Osteocyte (in vitro differentiated cells): ENCODE measurements at regions not wholly inside any gene's neighbourhood (a gene's known extent, or its start where the extent isn't known, plus 50 kb on each side); places are given as distances from the start of the nearest gene placed in this dataset.

ENCODE experiments used
- DNase-seq: peaks from one replicate; pipeline ENCODE4 v3.0.0; 2021; ENCODE audit warnings: mixed read lengths; ENCODE audit not compliant: unreplicated experiment; ENCODE audit errors: extremely low spot score
- H3K27ac Mint-ChIP-seq: one replicate; pipeline ENCODE4 v1.8.0; 2021; ENCODE audit warnings: mild to moderate bottlenecking, mixed read lengths; ENCODE audit not compliant: unreplicated experiment
- H3K27me3 Mint-ChIP-seq: one replicate; pipeline ENCODE4 v1.8.0; 2021; ENCODE audit warnings: mixed read lengths; ENCODE audit not compliant: unreplicated experiment
- H3K36me3 Mint-ChIP-seq: one replicate; pipeline ENCODE4 v1.8.0; 2021; ENCODE audit warnings: mixed read lengths; ENCODE audit not compliant: unreplicated experiment
- H3K4me1 Mint-ChIP-seq: one replicate; pipeline ENCODE4 v1.8.0; 2021; ENCODE audit warnings: mixed read lengths; ENCODE audit not compliant: unreplicated experiment
- H3K4me3 Mint-ChIP-seq: one replicate; pipeline ENCODE4 v1.8.0; 2021; ENCODE audit warnings: mild to moderate bottlenecking, moderate library complexity, mixed read lengths; ENCODE audit not compliant: unreplicated experiment
- H3K9me3 Mint-ChIP-seq: one replicate; pipeline ENCODE4 v1.8.0; 2021; ENCODE audit warnings: mixed read lengths; ENCODE audit not compliant: unreplicated experiment
- TF ChIP-seq, protein P1 (sequence below): fragments of 200-600 bp; sonication (generic); IDR thresholded peaks from 2 replicates; pipeline ENCODE4 v1.5.0; 2021; ENCODE audit warnings: antibody characterized with exemption, mild to moderate bottlenecking, moderate library complexity

DNA sequence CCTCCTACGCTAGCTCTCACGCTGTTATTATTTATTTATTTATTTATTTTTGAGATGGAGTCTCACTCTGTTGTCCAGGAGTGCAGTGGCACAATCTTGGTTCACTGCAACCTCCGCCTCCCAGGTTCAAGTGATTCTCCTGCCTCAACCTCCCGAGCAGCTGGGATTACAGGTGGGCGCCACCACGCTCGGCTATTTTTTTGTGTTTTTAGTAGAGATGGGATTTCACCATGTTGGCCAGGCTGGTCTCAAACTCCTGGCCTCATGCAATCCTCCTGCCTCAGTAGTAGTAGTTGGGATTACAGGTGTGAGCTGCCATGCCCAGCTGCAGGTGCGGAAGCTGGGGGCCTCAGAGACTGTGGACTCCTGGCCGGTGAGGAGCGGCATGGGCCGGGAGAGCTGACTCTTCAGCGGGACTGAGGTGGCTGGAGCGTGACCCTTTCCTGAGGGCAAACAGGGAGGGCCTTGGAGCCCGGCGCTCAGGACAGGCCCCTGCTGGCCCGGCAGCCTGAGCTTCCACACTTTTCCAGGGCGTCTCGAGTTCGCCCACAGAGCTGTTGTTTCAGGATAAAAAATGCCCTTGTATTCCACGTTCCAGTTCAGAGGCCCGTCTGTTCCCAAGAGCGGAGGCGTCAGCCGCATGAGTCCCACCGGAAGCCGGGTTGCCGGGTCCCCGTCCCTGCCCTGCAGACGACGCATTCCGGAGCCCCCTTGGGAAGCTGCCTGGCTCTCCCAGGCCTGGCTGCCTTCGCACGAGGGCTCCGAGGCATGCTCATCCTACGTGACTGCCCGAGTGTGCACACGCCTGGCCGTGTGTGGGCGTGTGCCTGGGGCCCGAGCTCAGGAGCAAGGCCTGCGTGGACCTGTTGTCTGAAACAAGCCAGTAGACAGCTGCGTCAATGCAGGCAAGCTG, 126.2 kb downstream of the SIK1 start:
- peaks cover 17% of the 10 kb centered on the region for H3K4me1 Mint-ChIP-seq
- H3K4me3 Mint-ChIP-seq: no peak overlapping the region
- DNase-seq: peak; percentile 91
- H3K27ac Mint-ChIP-seq: peak overlapping the region; percentile 66
- H3K27me3 Mint-ChIP-seq: peaks cover 4% of the 10 kb centered on the region
- H3K36me3 Mint-ChIP-seq: no peaks in the 10 kb centered on the region
- TF ChIP-seq, protein P1, sequence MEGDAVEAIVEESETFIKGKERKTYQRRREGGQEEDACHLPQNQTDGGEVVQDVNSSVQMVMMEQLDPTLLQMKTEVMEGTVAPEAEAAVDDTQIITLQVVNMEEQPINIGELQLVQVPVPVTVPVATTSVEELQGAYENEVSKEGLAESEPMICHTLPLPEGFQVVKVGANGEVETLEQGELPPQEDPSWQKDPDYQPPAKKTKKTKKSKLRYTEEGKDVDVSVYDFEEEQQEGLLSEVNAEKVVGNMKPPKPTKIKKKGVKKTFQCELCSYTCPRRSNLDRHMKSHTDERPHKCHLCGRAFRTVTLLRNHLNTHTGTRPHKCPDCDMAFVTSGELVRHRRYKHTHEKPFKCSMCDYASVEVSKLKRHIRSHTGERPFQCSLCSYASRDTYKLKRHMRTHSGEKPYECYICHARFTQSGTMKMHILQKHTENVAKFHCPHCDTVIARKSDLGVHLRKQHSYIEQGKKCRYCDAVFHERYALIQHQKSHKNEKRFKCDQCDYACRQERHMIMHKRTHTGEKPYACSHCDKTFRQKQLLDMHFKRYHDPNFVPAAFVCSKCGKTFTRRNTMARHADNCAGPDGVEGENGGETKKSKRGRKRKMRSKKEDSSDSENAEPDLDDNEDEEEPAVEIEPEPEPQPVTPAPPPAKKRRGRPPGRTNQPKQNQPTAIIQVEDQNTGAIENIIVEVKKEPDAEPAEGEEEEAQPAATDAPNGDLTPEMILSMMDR: no peak
- H3K9me3 Mint-ChIP-seq: peaks cover under 1% of the 10 kb centered on the region

GRCh38 chr21:43299441-43300277, 127.3 kb downstream of the SIK1 start:
- H3K4me1 Mint-ChIP-seq: peaks cover 17% of the 10 kb centered on the region
- H3K4me3 Mint-ChIP-seq: no peak overlapping the region
- H3K27me3 Mint-ChIP-seq: peaks cover 14% of the 10 kb centered on the region
- DNase-seq: no peak
- TF ChIP-seq, protein P1: no peak
- H3K27ac Mint-ChIP-seq: no peak overlapping the region
- no peaks in the 10 kb centered on the region for H3K36me3 Mint-ChIP-seq
- peaks cover 6% of the 10 kb centered on the region for H3K9me3 Mint-ChIP-seq

- TF ChIP-seq, protein P1: no peak
- no peak overlapping the region for H3K27ac Mint-ChIP-seq
- no peaks in the 10 kb centered on the region for H3K36me3 Mint-ChIP-seq
- DNase-seq: no peak
- H3K27me3 Mint-ChIP-seq: peaks cover 19% of the 10 kb centered on the region
- H3K4me1 Mint-ChIP-seq: peaks cover 9% of the 10 kb centered on the region
- H3K4me3 Mint-ChIP-seq: no peak overlapping the region
- peaks cover 8% of the 10 kb centered on the region for H3K9me3 Mint-ChIP-seq
Measured at GRCh38 chr21:43298546-43299440, 128.1 kb downstream of the SIK1 start.

- no peak for DNase-seq
- H3K4me1 Mint-ChIP-seq: peaks cover 8% of the 10 kb centered on the region
- no peak overlapping the region for H3K27ac Mint-ChIP-seq
- TF ChIP-seq, protein P1: no peak
- no peaks in the 10 kb centered on the region for H3K36me3 Mint-ChIP-seq
- H3K27me3 Mint-ChIP-seq: peaks cover 21% of the 10 kb centered on the region
- H3K9me3 Mint-ChIP-seq: peaks cover 8% of the 10 kb centered on the region
- H3K4me3 Mint-ChIP-seq: no peak overlapping the region
Measured at GRCh38 chr21:43297989-43298388, 128.9 kb downstream of the SIK1 start.
